LNCAP (cell line): ENCODE measurements at regions not wholly inside any gene's neighbourhood (a gene's known extent, or its start where the extent isn't known, plus 50 kb on each side); places are given as distances from the start of the nearest gene placed in this dataset.

Experiments used
- CTCF ChIP-seq: fragments of 450-650 bp; IDR thresholded peaks from 2 replicates; pipeline ENCODE4 v1.5.1; 2017; ENCODE audit warnings: mild to moderate bottlenecking

- TF ChIP-seq CTCF, result no peak
Observed at GRCh38 chr2:129229196-129229595, 750.3 kb upstream of the RAB6C start.

- TF ChIP-seq CTCF, result no peak
Observed at GRCh38 chr2:129229830-129230441, 749.5 kb upstream of the RAB6C start.

GRCh38 chr2:129231924-129232323 lies 747.5 kb upstream of the RAB6C start:
- no peak for TF ChIP-seq CTCF

- TF ChIP-seq CTCF, result no peak
Observed at GRCh38 chr2:129233166-129233565, 746.3 kb upstream of the RAB6C start.

GRCh38 chr2:129233751-129234406 lies 745.6 kb upstream of the RAB6C start:
- peak; percentile 39; the same call in 1 of the 2 replicates for TF ChIP-seq CTCF

DNA sequence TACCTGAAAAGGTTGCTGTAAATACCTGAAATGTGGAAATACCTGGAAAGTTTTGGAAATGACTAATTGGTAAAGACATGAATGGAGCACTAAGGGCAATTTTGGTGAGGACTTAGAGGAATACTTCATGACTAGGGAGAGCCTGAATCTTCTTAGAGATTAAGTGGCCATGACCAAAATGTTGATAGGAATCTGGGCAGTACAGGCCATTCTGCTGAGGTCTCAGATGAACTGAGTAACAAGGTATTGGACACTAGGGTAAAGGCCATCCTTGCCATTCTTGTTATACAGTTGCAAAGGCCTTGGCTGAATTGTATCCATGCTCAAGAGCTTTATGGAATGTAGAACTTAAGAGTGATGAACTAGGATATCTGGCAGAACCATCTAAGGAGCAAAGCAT lies 742.9 kb upstream of the RAB6C start:
- no peak for TF ChIP-seq CTCF

GRCh38 chr2:129237966-129238725 lies 741.3 kb upstream of the RAB6C start:
- TF ChIP-seq CTCF, result no peak
